C4-2B (cell line): ENCODE measurements at regions not wholly inside any gene's neighbourhood (a gene's known extent, or its start where the extent isn't known, plus 50 kb on each side); places are given as distances from the start of the nearest gene placed in this dataset.

ENCODE experiments used
- CTCF ChIP-seq: fragments of 450-650 bp; conservative IDR thresholded peaks from 2 replicates; pipeline ENCODE4 v1.5.1; 2017; ENCODE audit warnings: mild to moderate bottlenecking
- ZFX ChIP-seq: fragments of 450-650 bp; IDR thresholded peaks from 2 replicates; pipeline ENCODE4 v1.6.1; 2017

GRCh38 chr19:28469544-28469943 is 743.4 kb downstream of the UQCRFS1 start:
- TF ChIP-seq CTCF (no peak), ZFX (no peak)
